Adipocyte (in vitro differentiated cells): ENCODE measurements at regions not wholly inside any gene's neighbourhood (a gene's known extent, or its start where the extent isn't known, plus 50 kb on each side); places are given as distances from the start of the nearest gene placed in this dataset.
"Not testable (repeated sequence)": the region's sequence is repeated elsewhere in the genome, so short reads cannot be mapped to it uniquely, and the experiment has no call there.

Source experiments
- DNase-seq: peaks from one replicate; pipeline ENCODE4 v3.0.0-alpha.2; 2015; ENCODE audit warnings: low read depth
- H3K27me3 ChIP-seq: replicated peaks from 2 replicates; pipeline ENCODE4 v1.7.0; 2013; ENCODE audit warnings: mild to moderate bottlenecking, low read length, moderate library complexity; ENCODE audit not compliant: control insufficient read depth, insufficient read depth
- H3K36me3 ChIP-seq: 2 replicates; pipeline ENCODE4 v1.7.0; 2013; ENCODE audit warnings: low read length, mild to moderate bottlenecking, moderate library complexity; ENCODE audit not compliant: control insufficient read depth, insufficient read depth, severe bottlenecking
- H3K4me1 ChIP-seq: 2 replicates; pipeline ENCODE4 v1.7.0; 2013; ENCODE audit warnings: mild to moderate bottlenecking, low read length, moderate library complexity; ENCODE audit not compliant: control insufficient read depth, insufficient read depth
- H3K4me3 ChIP-seq: 2 replicates; pipeline ENCODE4 v1.7.0; 2013; ENCODE audit warnings: mild to moderate bottlenecking, low read length, moderate library complexity
- H3K9ac ChIP-seq: 2 replicates; pipeline ENCODE4 v1.7.0; 2013; ENCODE audit warnings: mild to moderate bottlenecking, low read length, moderate library complexity
- H3K9me3 ChIP-seq: 2 replicates; pipeline ENCODE4 v1.7.0; 2013; ENCODE audit warnings: mild to moderate bottlenecking, low read length, moderate library complexity; ENCODE audit not compliant: control insufficient read depth

- no peak for DNase-seq
- H3K4me1 ChIP-seq, result no peaks in the 10 kb centered on the region
- H3K36me3 ChIP-seq, result no peaks in the 10 kb centered on the region
- no peaks in the 10 kb centered on the region for H3K9me3 ChIP-seq
- H3K27me3 ChIP-seq, result no peaks in the 10 kb centered on the region
- H3K4me3 ChIP-seq, result no peak overlapping the region
- no peak overlapping the region for H3K9ac ChIP-seq
These were observed 109.5 kb upstream of the FNDC3A start for GRCh38 chr13:48866249-48866648.

- peaks cover 12% of the 10 kb centered on the region for H3K27me3 ChIP-seq
- no peak for DNase-seq
- no peaks in the 10 kb centered on the region for H3K9me3 ChIP-seq
- no peak overlapping the region for H3K9ac ChIP-seq
- no peaks in the 10 kb centered on the region for H3K36me3 ChIP-seq
- no peaks in the 10 kb centered on the region for H3K4me1 ChIP-seq
- H3K4me3 ChIP-seq, result no peak overlapping the region
These were observed 102.6 kb upstream of the FNDC3A start for GRCh38 chr13:48873081-48873480.

GRCh38 chr13:48873587-48873986 is 102.1 kb upstream of the FNDC3A start:
- Histone ChIP-seq H3K36me3 (no peaks in the 10 kb centered on the region), H3K27me3 (peaks cover 12% of the 10 kb centered on the region), H3K9ac (no peak overlapping the region), H3K4me3 (no peak overlapping the region), H3K4me1 (no peaks in the 10 kb centered on the region), H3K9me3 (no peaks in the 10 kb centered on the region)
- peak; percentile 56 for DNase-seq

GRCh38 chr13:48874165-48874564 is 101.5 kb upstream of the FNDC3A start:
- DNase-seq, result no peak
- no peaks in the 10 kb centered on the region for H3K4me1 ChIP-seq
- peaks cover 12% of the 10 kb centered on the region for H3K27me3 ChIP-seq
- H3K36me3 ChIP-seq, result no peaks in the 10 kb centered on the region
- H3K9me3 ChIP-seq, result no peaks in the 10 kb centered on the region
- no peak overlapping the region for H3K4me3 ChIP-seq
- H3K9ac ChIP-seq, result no peak overlapping the region

- Histone ChIP-seq H3K9ac (no peak overlapping the region), H3K36me3 (no peaks in the 10 kb centered on the region), H3K4me3 (no peak overlapping the region), H3K9me3 (no peaks in the 10 kb centered on the region), H3K4me1 (no peaks in the 10 kb centered on the region), H3K27me3 (peaks cover 12% of the 10 kb centered on the region)
- DNase-seq, result no peak
These were observed 100.7 kb upstream of the FNDC3A start for GRCh38 chr13:48875047-48875446.

- Histone ChIP-seq H3K4me1 (no peaks in the 10 kb centered on the region), H3K27me3 (peaks cover 12% of the 10 kb centered on the region), H3K9me3 (no peaks in the 10 kb centered on the region), H3K9ac (no peak overlapping the region), H3K36me3 (no peaks in the 10 kb centered on the region), H3K4me3 (no peak overlapping the region)
- DNase-seq, result no peak
These were observed 99.4 kb upstream of the FNDC3A start for GRCh38 chr13:48876289-48876688.

GRCh38 chr13:48879432-48879831 is 96.3 kb upstream of the FNDC3A start:
- Histone ChIP-seq H3K4me1 (peaks cover 6% of the 10 kb centered on the region), H3K36me3 (no peaks in the 10 kb centered on the region), H3K9ac (no peak overlapping the region), H3K27me3 (peaks cover 12% of the 10 kb centered on the region), H3K4me3 (no peak overlapping the region), H3K9me3 (no peaks in the 10 kb centered on the region)
- peak; percentile 15 for DNase-seq

GRCh38 chr13:48879854-48880253 is 95.9 kb upstream of the FNDC3A start:
- no peak for DNase-seq
- no peak overlapping the region for H3K9ac ChIP-seq
- peaks cover 12% of the 10 kb centered on the region for H3K27me3 ChIP-seq
- peaks cover 8% of the 10 kb centered on the region for H3K4me1 ChIP-seq
- H3K36me3 ChIP-seq, result no peaks in the 10 kb centered on the region
- H3K4me3 ChIP-seq, result no peak overlapping the region
- no peaks in the 10 kb centered on the region for H3K9me3 ChIP-seq

GRCh38 chr13:48883786-48884185 is 91.9 kb upstream of the FNDC3A start:
- not testable (repeated sequence) for H3K4me1 ChIP-seq, H3K4me3 ChIP-seq, H3K36me3 ChIP-seq, H3K9ac ChIP-seq, H3K27me3 ChIP-seq, DNase-seq, H3K9me3 ChIP-seq

GRCh38 chr13:48885027-48885395 is 90.7 kb upstream of the FNDC3A start:
- peaks cover 8% of the 10 kb centered on the region for H3K4me1 ChIP-seq
- H3K9ac ChIP-seq, result no peak overlapping the region
- no peaks in the 10 kb centered on the region for H3K36me3 ChIP-seq
- H3K27me3 ChIP-seq, result no peaks in the 10 kb centered on the region
- H3K9me3 ChIP-seq, result no peaks in the 10 kb centered on the region
- DNase-seq, result no peak
- no peak overlapping the region for H3K4me3 ChIP-seq

GRCh38 chr13:48888613-48889012 is 87.1 kb upstream of the FNDC3A start:
- Histone ChIP-seq H3K27me3 (no peaks in the 10 kb centered on the region), H3K36me3 (no peaks in the 10 kb centered on the region)
- DNase-seq, result no peak

GRCh38 chr13:48890391-48890790 is 85.3 kb upstream of the FNDC3A start:
- Histone ChIP-seq H3K4me3 (no peak overlapping the region), H3K9ac (no peak overlapping the region), H3K36me3 (no peaks in the 10 kb centered on the region), H3K9me3 (no peaks in the 10 kb centered on the region), H3K27me3 (no peaks in the 10 kb centered on the region), H3K4me1 (peaks cover 19% of the 10 kb centered on the region)
- DNase-seq, result no peak

More at GRCh38 chr13:48888613-48889012, 87.1 kb upstream of the FNDC3A start:
- Histone ChIP-seq H3K4me1 (peaks cover 26% of the 10 kb centered on the region), H3K9me3 (no peaks in the 10 kb centered on the region), H3K4me3 (no peak overlapping the region), H3K9ac (no peak overlapping the region)
